CD4-positive, alpha-beta T cell treated with Interleukin-6 at 100 ng/mL for 8 hours (primary cell): ENCODE measurements at regions not wholly inside any gene's neighbourhood (a gene's known extent, or its start where the extent isn't known, plus 50 kb on each side); places are given as distances from the start of the nearest gene placed in this dataset.

ENCODE experiments used
- DNase-seq: peaks from one replicate; pipeline ENCODE4 v3.0.0-alpha.2; 2020; ENCODE audit warnings: mixed read lengths, low spot score

GRCh38 chr3:70800951-70801350 is 488.5 kb upstream of the MDFIC2 start:
- DNase-seq = no peak

DNA sequence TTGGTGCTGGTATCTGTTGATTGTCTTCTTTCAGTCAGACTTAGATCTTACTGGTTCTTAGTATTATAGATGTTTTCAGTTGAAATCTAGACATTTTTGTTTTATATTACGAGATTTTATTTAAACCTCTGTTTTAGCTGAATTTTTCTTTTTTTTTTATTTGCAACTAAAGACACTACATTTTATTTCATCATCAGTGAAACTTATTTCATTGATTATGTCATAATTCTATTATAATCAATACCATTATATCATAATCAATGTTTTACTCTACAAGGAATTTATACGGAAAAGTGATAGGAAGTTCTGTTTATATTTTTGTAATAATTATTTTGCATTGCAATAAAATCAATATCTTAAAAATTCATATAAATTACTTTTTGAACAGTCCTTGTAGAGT is 477.4 kb upstream of the MDFIC2 start:
- no peak for DNase-seq

DNA sequence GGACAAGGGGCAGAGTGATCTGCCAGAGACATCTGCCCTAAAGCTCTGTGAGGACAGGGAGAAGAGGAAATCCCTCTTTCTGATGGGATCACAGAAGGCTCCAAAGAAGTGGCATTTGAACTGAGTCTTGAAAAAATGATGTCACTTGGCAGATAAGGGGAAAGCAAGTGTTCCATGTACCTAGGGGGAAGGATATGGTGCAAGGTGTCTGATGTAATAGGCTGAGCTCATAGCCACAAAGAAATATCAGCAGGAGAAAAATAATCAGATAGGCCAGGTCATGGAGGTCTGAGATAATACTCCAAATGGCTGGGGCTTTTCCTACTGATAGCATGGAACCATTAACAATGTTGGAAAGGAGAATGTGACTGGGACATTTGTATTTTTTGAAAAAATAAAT is 468.4 kb upstream of the MDFIC2 start:
- DNase-seq = no peak

GRCh38 chr3:70779296-70779695 is 466.9 kb upstream of the MDFIC2 start:
- DNase-seq = no peak

GRCh38 chr3:70776081-70776480 is 463.6 kb upstream of the MDFIC2 start:
- no peak for DNase-seq

DNA sequence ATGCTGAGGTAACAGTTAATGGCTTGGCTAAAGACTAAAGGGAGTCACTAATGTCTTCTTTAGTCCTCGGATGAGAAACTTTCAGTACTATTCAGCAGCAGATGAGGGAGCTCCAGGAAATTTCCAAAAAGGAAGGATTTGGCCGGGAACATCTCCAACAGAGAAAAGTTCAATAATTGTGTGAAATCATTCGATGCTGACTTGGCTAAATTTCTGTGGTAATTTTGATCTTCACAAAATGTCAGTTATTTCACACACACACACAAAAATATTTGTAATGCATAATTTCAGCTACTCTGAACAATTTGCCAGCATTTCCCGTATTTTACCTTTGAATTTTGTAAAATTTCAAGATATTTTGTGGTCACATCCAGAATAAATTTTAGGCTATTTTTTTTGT is 462.8 kb upstream of the MDFIC2 start:
- no peak for DNase-seq

DNA sequence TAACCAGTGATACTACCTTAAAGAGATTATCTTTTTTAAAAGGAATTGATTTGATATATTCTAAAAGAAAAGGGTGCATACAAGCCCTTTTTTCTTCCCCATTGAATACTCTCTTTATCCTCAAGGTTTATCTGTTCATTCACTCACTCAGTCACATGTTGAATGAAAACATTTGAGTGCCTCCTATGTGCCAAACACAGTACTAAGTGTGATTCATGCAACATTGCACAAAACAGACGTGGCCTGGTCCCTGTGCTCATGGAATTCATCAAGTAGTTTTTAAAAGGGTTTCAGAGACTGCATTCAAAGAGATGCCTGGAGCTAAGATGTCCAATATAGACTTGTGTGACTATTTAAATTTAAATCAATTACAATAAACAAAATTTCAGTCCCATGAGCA is 462.2 kb upstream of the MDFIC2 start:
- DNase-seq = no peak

DNA sequence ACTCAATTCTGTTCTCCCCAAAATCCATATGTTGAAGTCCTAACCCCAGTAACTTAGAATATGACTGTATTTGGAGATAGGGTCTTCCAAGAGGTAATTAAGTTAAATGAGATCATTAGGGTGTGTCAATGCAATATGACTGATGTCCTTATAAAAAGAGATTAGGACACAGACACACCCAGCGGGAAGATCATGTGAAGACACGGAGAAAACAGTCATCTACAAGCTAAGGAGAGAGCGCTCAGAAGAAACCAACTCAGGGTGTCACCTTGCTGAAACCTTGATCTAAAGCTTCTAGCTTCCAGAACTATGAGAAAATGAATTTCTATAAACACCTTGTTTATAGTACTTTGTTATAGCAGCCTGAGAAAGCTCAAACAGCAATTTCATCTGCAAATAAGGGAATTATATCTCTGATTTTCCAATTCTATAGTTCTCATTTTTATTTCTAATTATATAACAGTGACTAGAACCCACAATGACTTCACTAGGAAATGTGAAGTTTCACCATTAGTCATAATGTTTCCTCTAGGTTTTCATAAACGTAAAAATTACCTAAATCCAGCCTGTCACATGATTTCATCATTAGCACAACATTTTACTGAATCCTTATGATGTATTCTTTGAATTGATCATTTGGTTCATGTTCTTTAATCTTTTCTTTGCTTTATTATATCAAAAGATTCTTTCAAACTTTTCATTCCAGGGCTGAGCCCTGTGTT is 459.1 kb upstream of the MDFIC2 start:
- no peak for DNase-seq

- DNase-seq = no peak
These were observed 458.2 kb upstream of the MDFIC2 start for GRCh38 chr3:70770650-70771049.

DNA sequence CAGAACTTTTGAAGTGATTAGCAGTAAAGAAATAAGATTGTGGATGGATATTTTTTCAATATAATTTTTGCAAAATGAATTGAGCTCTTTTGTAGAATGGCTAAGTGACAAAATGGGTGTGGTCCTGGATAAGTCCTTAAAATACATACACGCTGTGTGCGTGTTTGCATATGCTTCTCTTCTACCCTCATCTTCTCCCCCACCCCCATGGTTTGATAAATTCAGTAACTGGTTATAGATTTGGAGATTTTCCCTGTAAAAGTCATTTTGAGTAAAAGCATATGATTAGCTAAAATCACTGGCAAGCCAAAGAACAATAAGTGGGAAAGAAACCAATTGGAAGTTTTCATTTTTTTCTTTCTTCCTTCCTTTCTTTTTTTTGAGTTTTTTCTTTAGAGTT is 453.9 kb upstream of the MDFIC2 start:
- no peak for DNase-seq

GRCh38 chr3:70763894-70764293 is 451.5 kb upstream of the MDFIC2 start:
- DNase-seq = no peak

DNA sequence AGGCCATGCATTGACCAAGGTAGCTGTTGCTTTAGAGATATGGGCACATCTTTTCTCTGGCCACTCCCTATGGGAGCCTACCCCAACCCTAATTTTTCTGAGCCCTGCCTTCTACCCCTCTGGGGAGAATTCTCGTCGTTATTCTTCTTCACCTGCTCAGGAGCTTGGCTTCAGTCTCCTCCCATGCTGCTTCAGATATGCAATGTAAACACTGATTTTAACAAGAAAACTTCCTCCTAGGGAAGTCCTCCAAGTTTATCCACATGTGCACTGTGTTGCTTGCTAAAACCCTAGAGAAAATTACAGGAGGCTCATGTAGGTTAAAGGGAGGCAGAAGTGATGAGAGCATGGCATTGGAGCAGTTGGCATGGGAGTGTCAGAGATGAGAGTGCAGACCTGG is 445.2 kb upstream of the MDFIC2 start:
- DNase-seq = no peak

GRCh38 chr3:70755526-70755925 is 443.1 kb upstream of the MDFIC2 start:
- no peak for DNase-seq

DNA sequence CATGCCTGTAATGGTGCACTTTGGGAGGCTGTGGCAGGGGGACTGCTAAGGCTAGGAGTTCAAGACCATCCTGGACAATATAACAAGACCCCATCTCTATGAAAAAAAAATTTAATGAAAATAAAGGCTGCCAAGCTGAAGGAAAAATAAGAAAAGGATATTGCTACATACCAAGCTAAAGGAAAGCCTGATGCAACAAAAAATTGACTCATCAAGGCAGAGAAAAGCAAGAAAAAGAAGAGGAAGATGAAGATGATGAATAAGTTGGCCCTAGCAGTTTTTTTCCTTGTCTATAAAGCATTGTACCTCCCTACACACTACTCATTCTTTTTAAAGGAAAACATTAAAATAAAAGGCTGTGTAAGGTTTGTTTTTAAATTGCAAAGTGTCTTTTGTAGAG is 441.9 kb upstream of the MDFIC2 start:
- no peak for DNase-seq

- DNase-seq = no peak
These were observed 441.1 kb upstream of the MDFIC2 start for GRCh38 chr3:70753572-70753971.

DNA sequence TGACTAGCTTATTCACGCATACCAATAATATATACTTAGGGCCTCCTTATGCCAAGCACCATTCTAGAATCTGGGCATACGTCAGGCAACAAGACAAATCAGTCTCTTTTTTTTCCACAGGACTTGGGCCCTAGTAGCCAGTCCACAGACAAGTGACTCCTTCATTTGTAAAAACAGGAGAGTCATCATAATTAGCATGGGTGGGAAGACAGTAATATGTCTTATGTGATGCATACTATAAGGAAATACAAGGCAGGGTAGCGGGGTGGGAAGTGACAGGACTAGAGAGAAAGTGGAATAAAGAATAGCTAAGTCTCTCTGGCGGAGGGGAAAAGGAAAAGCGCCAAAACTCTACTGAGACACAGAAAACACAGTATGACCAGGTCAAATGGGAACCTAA is 439.6 kb upstream of the MDFIC2 start:
- DNase-seq = no peak

- DNase-seq = no peak
These were observed 436.7 kb upstream of the MDFIC2 start for GRCh38 chr3:70749122-70749521.

DNA sequence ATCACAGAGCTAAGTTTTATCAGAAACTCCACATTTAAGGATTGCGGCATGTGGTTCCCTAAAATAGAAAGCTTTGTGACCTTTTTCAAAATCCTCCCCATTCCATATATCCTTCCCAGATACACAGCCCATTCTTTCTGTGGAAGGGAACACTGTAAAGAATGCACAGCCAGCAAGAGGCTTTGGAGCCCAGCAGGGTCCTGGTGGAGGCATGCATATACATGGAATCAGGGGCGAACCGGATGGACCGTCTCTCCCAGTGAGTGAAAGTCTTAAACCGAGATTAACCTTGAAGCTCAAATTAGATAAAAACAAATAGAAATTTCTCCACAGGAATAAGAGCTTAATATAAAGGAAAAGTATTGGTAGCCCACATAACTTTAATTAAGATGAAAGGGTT is 436.2 kb upstream of the MDFIC2 start:
- no peak for DNase-seq

- DNase-seq = no peak
These were observed 435.4 kb upstream of the MDFIC2 start for GRCh38 chr3:70747847-70748246.

GRCh38 chr3:70744536-70744935 is 432.1 kb upstream of the MDFIC2 start:
- DNase-seq = no peak

DNA sequence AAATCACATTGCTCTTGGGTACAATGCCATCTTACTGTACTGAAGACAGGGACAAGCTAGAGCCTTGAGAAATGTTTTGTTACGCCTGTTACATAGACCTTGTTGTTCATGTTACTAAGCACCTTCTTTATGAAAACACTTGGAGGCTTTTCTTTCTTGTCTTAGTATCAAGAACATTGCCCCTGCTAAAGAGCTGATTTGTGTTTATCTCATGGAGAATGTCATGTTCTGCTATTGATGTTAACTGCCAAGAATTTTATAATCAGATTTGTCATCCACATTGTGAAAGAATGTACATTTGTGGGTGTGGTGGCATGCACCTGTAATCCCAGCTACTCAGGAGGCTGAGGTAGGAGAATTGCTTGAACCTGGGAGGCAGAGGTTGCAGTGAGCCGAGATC is 431.3 kb upstream of the MDFIC2 start:
- no peak for DNase-seq

- DNase-seq = no peak
These were observed 429.6 kb upstream of the MDFIC2 start for GRCh38 chr3:70742081-70742480.

DNA sequence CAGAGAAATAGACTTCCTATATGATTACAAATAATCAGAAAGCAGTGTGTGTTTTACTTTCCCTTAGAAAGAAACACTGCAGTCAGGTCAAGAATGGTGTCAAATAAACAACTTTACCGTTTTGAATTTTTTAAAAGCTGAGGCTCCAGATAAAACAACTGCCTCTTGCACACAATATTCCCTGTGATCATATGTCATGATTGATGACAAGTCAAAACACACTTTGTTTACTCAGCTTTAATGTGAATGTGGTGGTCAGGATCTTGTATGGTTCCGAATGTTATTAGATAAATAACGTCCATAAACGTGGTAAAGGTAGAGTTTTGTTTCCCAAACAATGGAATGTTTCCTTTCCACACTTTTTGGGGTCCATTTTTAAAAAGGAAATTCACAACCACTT is 428.4 kb upstream of the MDFIC2 start:
- DNase-seq = no peak

- no peak for DNase-seq
These were observed 427.6 kb upstream of the MDFIC2 start for GRCh38 chr3:70740071-70740470.

- no peak for DNase-seq
These were observed 425.8 kb upstream of the MDFIC2 start for GRCh38 chr3:70738291-70738681.
